Midbrain (tissue), 1 donor: ENCODE measurements at regions not wholly inside any gene's neighbourhood (a gene's known extent, or its start where the extent isn't known, plus 50 kb on each side); places are given as distances from the start of the nearest gene placed in this dataset.

Source experiments
- DNase-seq: peaks from one replicate; lab custom pipeline; 2025; lab: John Stamatoyannopoulos, UW

GRCh38 chr3:117184574-117184973 is 475.0 kb downstream of the TUSC7 start:
- DNase-seq: no peak

- no peak for DNase-seq
These were observed 481.7 kb downstream of the TUSC7 start for GRCh38 chr3:117191245-117191644.

DNA sequence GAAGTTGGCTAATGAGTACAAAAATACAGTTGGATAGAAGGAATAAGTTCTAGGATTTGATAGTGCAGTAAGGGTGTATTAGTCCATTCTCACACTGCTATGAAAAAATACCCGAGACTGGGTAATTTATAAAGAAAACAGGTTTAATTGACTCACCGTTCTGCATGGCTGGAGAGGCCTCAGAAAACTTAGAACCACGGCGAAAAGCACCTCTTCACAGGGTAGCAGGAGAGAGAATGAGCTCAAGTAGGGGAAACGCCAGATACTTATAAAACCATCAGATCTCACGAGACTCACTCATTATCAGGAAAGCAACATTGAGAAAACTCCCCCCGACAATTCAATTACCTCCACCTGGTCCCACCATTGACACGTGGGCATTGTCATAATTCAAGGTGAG is 483.3 kb downstream of the TUSC7 start:
- no peak for DNase-seq

DNA sequence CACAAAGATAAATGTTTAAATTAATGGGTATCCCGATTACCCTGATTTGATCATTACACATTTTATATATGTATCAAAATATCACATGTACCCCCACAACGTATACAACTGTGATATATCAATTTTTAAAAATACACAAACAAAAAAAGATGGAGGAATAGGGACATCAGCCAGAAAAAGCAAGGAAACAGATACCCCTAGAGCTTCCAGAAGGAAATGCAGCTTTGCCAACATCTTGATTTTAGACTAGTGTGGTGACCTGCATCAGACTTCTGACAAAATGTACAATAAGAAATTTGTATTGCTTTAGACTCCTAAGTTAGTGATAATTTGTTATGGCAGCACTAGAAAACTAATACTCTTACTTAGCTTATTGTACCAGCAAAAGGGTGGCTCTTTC is 483.8 kb downstream of the TUSC7 start:
- no peak for DNase-seq

GRCh38 chr3:117195034-117195433 is 485.5 kb downstream of the TUSC7 start:
- no peak for DNase-seq

- DNase-seq: no peak
These were observed 491.4 kb downstream of the TUSC7 start for GRCh38 chr3:117200962-117201361.

DNA sequence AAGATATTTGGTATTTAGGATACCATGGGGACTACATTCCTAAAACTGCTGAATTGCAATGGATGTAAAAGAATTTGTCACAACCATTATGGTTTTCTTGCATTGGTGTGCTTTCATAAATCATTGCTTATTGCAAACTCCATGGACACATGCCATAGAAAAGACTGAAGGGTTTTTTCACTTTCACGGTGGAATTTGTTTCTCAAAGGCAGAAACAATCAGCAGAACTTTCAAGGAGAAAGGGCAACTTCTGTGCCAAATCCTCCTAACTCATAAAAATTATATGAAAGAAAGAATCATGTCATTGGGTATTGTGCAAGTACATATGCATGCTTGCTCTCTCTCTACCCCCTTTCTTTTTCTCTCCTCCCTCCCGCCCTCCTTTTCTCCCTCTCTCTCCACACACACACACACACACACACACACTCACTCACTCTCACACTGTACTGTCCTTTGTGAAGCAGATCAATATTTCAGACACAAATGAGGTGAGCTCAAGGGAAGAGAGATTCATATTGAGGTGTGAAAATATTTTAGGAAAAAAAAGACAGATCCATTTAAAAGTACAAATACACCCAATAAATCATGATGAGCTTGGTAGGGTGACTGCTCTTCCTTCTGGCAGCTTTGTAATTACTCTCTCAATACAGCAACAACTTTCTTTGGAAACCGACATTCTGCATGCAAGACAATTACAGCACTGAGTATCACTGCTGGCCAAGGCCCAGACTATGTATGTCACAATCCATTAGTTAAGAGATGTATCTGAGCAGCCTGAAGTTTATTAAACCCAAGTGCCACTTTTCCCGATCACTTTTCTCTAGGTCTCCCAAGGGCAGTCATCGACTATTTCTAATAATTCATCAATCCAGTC is 492.6 kb downstream of the TUSC7 start:
- no peak for DNase-seq

DNA sequence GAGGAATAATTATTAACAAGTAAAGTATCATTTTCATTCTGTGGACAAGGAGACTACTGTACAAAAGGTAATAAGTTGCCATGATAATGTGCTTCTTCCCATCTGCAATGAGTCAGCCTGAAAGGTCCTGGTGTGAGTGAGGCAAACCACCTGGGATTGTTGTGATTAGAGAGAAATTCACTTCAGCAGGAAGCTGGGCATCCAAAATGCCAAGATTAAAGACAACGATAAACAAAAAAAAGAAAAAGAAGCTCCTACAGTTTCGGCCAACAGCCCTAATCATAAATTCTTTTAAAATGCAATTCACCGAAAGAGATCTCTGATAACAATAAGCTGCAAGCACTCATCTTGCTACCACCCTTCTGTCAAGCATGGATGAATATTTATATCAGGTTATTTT is 507.8 kb downstream of the TUSC7 start:
- DNase-seq: no peak

GRCh38 chr3:117217760-117218316 is 508.3 kb downstream of the TUSC7 start:
- no peak for DNase-seq

- no peak for DNase-seq
These were observed 509.1 kb downstream of the TUSC7 start for GRCh38 chr3:117218641-117219048.

DNA sequence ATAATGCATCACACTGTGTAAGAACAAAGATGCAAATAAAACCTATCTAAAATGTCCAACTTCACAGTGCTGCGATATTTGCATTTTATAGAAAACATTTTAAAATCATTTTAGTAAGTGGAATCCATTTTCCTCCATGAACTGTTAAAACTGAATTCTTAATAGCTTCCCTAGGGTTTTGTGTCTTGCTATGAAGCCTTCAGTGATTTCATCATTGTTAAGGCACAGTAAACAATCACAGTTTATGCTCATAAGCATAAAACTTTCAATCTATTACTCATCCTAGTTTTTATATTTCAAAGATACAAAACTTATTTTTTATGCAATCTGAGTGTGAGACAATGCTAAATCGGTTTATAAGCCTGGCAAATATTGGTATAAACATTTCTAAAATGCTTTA is 509.7 kb downstream of the TUSC7 start:
- DNase-seq: no peak

DNA sequence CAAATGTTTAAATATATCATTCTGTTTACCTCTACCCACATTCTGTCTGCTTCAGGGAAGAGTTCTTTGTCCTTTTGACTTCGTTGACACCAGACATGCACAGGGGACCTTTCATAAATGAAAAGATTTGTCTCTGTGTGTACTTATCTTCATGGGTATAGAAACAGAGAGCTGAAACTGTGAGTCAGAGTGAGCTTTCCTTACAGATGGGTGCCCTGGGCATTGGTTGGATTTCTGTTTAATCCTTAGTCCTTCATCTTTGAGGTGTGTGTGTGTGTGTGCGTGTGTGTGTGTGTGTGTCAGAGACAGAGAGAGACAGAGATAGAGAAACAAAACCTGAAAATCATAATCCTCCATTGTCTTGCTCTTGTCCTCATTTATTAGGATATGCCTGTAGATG is 517.4 kb downstream of the TUSC7 start:
- no peak for DNase-seq

GRCh38 chr3:117228466-117228865 is 518.9 kb downstream of the TUSC7 start:
- no peak for DNase-seq

GRCh38 chr3:117230924-117231323 is 521.3 kb downstream of the TUSC7 start:
- DNase-seq: no peak

DNA sequence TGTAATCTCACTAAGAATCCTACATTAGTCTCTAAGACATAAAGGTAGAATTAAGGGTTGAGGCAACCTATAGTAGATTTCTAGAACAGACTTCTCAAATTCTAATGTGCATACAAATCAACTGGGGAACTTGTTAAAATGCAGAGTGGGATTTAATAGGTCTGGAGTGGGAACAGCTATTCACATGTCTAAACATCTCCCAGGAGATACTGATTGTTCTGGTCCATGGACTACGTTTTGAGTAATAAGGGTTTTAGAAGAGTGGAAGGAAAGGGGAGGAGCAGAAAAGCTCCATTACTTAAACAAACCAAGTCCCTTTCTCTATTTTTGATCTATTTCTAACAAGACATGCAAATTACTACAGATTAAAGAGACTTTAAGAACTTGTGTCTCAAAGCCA is 524.8 kb downstream of the TUSC7 start:
- DNase-seq: peak; percentile 27

GRCh38 chr3:117235304-117235703 is 525.7 kb downstream of the TUSC7 start:
- DNase-seq: no peak

DNA sequence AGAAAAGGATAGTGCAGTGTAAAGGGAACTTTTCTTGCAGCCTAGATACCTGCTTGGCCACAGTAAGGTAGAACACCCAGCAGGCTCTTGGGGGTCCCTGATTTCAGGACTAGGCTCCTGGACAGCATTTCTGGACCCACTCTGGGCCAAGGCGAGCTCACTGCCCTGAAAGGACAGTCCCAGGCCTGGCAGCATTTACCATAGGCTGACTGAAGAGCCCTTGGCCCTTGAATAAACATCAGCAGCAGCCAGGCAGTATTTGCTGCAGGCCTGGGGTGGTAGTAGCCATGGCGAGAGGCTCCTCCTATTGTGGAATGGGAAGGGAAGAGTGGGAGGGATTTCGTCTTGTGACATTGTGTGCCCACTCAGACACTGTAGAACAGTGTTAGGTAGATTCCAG is 529.2 kb downstream of the TUSC7 start:
- DNase-seq: no peak

DNA sequence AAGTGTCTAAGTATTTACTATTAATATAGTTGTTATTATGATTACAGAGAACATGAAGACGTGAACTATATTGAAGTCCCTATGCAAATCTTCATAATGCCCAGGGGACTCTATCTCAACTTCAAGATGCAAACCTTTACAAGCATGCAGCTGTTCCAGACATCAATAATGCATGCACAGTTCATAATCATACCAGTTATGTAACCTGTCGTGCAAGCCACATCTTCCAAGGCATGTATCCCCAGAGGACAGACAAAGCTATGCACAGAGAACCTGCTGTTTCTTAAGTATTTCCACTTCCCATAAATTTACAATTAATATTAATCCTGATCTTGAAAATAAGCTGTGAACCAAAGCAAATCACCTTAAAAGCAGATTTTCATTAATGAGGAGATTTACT is 534.1 kb downstream of the TUSC7 start:
- no peak for DNase-seq

GRCh38 chr3:117246771-117247555 is 537.4 kb downstream of the TUSC7 start:
- DNase-seq: no peak

GRCh38 chr3:117248153-117248552 is 538.6 kb downstream of the TUSC7 start:
- DNase-seq: no peak

- DNase-seq: no peak
These were observed 542.6 kb downstream of the TUSC7 start for GRCh38 chr3:117252208-117252607.

DNA sequence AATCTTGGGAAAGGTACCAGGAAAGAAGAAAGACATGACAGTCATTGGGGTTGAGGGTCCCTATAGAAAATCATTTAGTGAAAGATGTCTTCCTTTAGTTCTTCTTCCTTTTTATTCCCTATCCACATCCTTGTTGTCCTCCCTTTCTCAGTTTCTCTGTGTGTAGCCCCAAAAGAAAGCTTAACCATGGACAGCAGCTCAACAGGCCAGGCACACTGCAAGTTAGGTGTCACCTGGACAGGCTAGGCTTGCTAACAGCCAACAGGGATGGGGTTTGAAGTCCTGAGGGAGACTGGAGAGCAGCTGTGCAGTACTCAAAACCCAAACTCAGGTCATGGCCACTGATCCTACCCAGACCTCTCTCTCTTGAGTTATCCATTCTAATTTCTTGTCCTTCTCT is 543.1 kb downstream of the TUSC7 start:
- no peak for DNase-seq

- no peak for DNase-seq
These were observed 544.1 kb downstream of the TUSC7 start for GRCh38 chr3:117253636-117254035.
